GM21390 (cell line): ENCODE measurements at regions not wholly inside any gene's neighbourhood (a gene's known extent, or its start where the extent isn't known, plus 50 kb on each side); places are given as distances from the start of the nearest gene placed in this dataset.

Source experiments
- ATAC-seq: cut with Tn5 transposase; IDR thresholded peaks from one replicate; pipeline ENCODE4 v1.9.1; 2021; ENCODE audit not compliant: unreplicated experiment

GRCh38 chr19:28401739-28402424 lies 811.1 kb downstream of the UQCRFS1 start:
- no peak for ATAC-seq

GRCh38 chr19:28400953-28401671 lies 811.8 kb downstream of the UQCRFS1 start:
- no peak for ATAC-seq

DNA sequence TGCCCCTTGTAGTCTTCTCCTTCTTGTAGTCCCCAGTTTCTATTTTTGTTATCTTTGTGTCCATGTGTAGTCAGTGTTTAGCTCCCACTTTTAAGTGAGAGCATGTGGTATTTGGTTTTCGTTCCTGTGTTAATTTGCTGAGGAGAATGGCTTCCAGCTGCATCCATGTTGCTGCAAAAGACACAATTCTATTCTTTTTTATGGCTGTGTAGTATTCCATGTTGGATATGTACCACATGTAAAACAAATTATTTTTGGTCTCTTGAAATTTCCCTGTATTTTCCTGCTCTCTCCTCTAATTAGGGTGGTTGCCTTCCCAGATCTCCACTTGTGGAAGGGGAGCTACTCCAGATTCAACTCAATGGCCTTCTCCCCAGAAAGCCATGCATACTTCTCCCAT lies 813.8 kb downstream of the UQCRFS1 start:
- no peak for ATAC-seq

GRCh38 chr19:28397800-28398199 lies 815.2 kb downstream of the UQCRFS1 start:
- ATAC-seq, result no peak

DNA sequence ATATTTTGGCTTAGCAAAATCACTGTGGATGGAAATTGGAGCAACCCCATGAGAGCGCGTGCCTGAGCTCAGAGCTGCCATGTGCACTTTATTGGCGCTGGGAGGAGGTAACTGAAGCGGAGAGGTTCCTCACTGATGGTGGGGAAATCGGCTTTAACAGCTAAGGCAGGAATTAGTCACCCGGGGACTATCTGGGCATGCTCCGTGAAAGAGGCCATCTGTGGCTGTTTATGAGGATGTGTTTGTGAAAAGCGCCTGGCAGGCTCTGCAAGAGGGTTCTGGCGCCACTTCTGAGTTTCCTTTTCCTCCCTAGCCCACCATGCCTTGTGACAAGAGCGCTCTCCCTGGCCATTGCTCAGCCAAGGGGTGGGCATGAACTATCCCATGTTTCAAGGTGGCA lies 815.6 kb downstream of the UQCRFS1 start:
- no peak for ATAC-seq

- ATAC-seq, result no peak
Observed at GRCh38 chr19:28396287-28396831, 816.6 kb downstream of the UQCRFS1 start.

- ATAC-seq, result no peak
Observed at GRCh38 chr19:28394725-28395124, 818.2 kb downstream of the UQCRFS1 start.

DNA sequence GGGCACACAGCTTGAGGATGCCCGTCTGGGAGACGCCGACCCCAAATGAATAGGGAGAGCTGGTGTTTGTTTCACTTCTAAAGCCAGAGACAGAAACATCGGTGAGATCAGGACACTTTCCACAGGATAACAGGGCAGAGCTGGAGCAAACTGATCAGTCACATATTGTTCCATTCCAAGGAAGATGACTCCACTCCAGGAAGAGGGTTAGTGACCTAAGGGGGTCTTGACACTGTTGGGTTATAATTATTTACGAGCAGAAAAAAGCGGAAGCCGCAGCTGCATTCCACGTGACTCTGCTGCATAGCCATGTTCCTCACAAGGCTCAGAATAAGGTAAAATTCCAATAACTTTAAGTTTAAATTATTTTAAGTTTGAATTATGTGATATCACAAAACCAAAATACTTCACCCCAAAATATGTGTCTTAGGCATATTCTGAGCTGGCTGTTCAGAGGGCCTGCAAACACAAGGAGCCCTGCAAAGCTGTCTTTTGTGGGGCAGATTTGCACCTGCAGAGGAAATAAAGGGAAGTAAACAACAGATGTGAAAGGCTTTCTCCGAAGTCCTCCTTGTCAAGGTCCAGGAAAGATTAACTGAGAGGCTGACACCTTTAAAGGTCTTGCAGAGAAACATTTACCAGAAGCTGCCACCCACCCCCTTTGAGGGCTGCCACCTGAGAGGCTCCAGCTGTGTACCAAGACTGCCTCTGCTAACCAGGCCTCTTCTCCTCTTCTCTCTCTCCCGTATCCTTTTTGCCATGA lies 819.2 kb downstream of the UQCRFS1 start:
- no peak for ATAC-seq

DNA sequence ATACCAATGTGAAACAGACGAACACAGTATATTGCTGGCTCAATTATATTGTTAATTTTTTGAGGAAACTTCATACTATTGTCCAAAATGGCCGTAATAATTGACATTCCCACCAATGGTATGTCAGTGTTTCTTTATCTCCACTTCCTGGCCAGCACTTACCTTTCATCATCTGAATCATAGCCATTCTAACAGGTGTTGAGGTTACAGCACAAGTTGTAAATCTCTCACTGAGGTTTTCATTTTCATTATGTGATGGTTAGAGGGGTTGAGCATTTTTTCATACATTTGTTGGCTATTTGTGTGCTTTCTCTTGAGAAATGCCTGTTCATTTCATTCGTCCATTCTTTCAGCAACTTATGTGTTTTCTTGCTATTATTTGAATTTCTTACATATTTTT lies 824.0 kb downstream of the UQCRFS1 start:
- no peak for ATAC-seq

- no peak for ATAC-seq
Observed at GRCh38 chr19:28387507-28387906, 825.4 kb downstream of the UQCRFS1 start.

GRCh38 chr19:28386470-28386869 lies 826.5 kb downstream of the UQCRFS1 start:
- ATAC-seq, result no peak

- ATAC-seq, result no peak
Observed at GRCh38 chr19:28386066-28386465, 826.9 kb downstream of the UQCRFS1 start.

DNA sequence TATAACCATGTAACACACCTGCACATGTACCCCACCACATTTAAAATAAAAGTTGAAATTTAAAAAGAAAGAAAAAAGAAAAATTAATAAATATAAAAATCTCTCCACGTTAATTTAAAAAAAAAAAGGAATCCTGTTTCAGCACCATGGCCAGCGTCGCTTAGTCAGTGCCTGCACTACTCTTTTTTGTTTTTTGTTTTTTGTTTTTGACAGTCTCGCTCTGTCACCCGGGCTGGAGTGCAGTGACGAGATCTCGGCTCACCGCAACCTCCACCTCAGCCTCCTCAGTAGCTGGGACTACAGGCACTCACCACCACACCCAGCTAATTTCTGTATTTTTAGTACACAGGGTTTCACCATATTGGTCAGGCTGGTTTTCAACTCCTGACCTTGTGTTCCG lies 835.9 kb downstream of the UQCRFS1 start:
- ATAC-seq, result no peak

- no peak for ATAC-seq
Observed at GRCh38 chr19:28374971-28375370, 838.0 kb downstream of the UQCRFS1 start.

DNA sequence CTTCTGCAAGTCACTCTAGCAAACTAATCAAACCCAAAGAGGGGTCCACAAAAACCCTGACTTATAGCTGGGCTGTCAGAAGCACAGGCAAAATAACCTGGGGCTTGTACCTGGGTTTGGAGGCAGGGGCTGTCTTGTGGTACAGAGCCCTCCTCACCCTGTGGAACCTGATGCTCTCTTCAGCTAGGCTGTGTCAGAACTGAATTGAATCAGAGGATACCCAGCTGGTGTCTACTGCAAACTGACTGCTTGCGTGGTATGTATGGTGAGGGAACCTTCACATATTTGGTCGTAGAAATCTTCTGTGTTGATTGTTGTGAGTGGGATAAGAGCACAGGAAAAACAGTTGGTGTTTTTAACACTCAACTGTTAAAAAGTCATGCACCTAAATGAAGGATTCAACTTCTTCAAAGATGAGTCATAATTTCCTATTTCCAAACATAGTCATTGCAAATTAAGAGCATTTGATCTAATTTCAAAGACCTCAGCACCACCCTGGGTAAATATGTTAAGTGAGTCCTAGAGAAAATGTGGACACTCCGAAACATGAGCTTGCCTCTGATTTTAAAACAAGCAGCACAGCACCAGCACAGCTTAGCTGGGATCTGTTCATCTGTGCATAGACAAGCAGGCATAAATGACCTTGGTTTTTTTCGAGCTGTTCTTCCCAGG lies 840.2 kb downstream of the UQCRFS1 start:
- ATAC-seq, result no peak

GRCh38 chr19:28367146-28367545 lies 845.8 kb downstream of the UQCRFS1 start:
- no peak for ATAC-seq

DNA sequence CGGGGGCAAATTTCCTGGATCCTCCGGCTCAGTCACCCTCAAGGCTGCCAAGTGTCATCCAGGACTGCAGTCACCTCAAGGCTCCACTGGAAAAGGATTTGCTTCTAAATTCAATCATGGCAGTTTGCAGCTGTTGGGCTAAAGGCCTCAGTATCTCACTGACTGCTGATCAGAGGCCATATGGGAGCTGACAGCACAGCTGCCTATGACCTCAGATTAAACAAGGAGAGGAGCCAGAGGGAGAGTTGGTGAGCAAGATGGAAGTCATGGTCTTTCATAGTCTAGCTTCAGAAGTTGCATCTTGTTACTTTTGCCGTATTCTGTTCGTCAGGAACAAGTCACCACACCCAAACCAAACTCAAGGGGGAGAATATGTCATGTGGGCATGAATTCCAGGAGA lies 849.7 kb downstream of the UQCRFS1 start:
- no peak for ATAC-seq

GRCh38 chr19:28359431-28360414 lies 853.2 kb downstream of the UQCRFS1 start:
- no peak for ATAC-seq

DNA sequence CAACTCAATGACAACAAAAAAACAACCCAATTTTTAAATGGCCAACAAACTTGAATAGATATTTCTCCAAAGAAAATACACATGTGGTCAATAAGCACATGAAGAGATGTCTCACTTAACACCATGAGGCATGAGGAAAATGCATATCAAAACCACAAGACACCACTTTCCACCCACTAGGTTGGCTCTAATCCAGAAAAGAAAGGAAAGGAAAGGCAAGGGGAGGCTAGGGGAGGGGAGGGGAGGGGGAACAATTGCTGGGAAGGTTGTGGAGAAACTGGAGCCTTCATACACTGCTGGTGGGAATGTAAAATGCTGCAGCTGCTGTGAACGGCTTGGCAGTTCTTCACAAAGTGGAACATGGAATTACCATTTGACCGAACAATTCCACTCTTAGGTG lies 854.3 kb downstream of the UQCRFS1 start:
- ATAC-seq, result no peak

- ATAC-seq, result no peak
Observed at GRCh38 chr19:28351761-28352160, 861.2 kb downstream of the UQCRFS1 start.
